GM21381 (cell line): ENCODE measurements at regions not wholly inside any gene's neighbourhood (a gene's known extent, or its start where the extent isn't known, plus 50 kb on each side); places are given as distances from the start of the nearest gene placed in this dataset.
"Not testable (repeated sequence)": the region's sequence is repeated elsewhere in the genome, so short reads cannot be mapped to it uniquely, and the experiment has no call there.

Source experiments
- ATAC-seq: cut with Tn5 transposase; IDR thresholded peaks from one replicate; pipeline ENCODE4 v1.9.1; 2021; ENCODE audit warnings: mild to moderate bottlenecking, moderate library complexity; ENCODE audit not compliant: unreplicated experiment

GRCh38 chr4:81745050-81745449, 273.3 kb upstream of the RASGEF1B start:
- no peak for ATAC-seq

GRCh38 chr4:81743731-81744435, 272.2 kb upstream of the RASGEF1B start:
- no peak for ATAC-seq

GRCh38 chr4:81740487-81740886, 268.8 kb upstream of the RASGEF1B start:
- no peak for ATAC-seq

- ATAC-seq, result no peak
Observed at GRCh38 chr4:81738891-81739290, 267.2 kb upstream of the RASGEF1B start.

- ATAC-seq, result no peak
Observed at GRCh38 chr4:81737865-81738559, 266.3 kb upstream of the RASGEF1B start.

- ATAC-seq, result no peak
Observed at GRCh38 chr4:81736324-81736723, 264.6 kb upstream of the RASGEF1B start.

- ATAC-seq, result no peak
Observed at GRCh38 chr4:81732980-81733379, 261.3 kb upstream of the RASGEF1B start.

- peak; percentile 99 for ATAC-seq
Observed at GRCh38 chr4:81724925-81725329, 253.2 kb upstream of the RASGEF1B start.

- no peak for ATAC-seq
Observed at GRCh38 chr4:81723927-81724587, 252.3 kb upstream of the RASGEF1B start.

GRCh38 chr4:81723019-81723884, 251.5 kb upstream of the RASGEF1B start:
- no peak for ATAC-seq

GRCh38 chr4:81722290-81722851, 250.7 kb upstream of the RASGEF1B start:
- ATAC-seq, result no peak

GRCh38 chr4:81715757-81716156, 244.1 kb upstream of the RASGEF1B start:
- no peak for ATAC-seq

- ATAC-seq, result not testable (repeated sequence)
Observed at GRCh38 chr4:81715357-81715756, 243.7 kb upstream of the RASGEF1B start.

GRCh38 chr4:81714291-81714690, 242.6 kb upstream of the RASGEF1B start:
- no peak for ATAC-seq

GRCh38 chr4:81712714-81713113, 241.0 kb upstream of the RASGEF1B start:
- ATAC-seq, result no peak

- no peak for ATAC-seq
Observed at GRCh38 chr4:81704461-81704860, 232.8 kb upstream of the RASGEF1B start.

- ATAC-seq, result no peak
Observed at GRCh38 chr4:81700189-81700588, 228.5 kb upstream of the RASGEF1B start.

GRCh38 chr4:81698538-81699296, 227.0 kb upstream of the RASGEF1B start:
- ATAC-seq, result no peak

- no peak for ATAC-seq
Observed at GRCh38 chr4:81694176-81694913, 222.6 kb upstream of the RASGEF1B start.
